ENCODE measurements at regions not wholly inside any gene's neighbourhood (a gene's known extent, or its start where the extent isn't known, plus 50 kb on each side); places are given as distances from the start of the nearest gene placed in this dataset.

GRCh38 chr19:31674503-31675192 is 325.4 kb upstream of the TSHZ3 start:
- TF ChIP-seq CTCF (IDR thresholded peaks at IDR 0.05; ENCODE audit: low read depth, low read length, missing input control) (no peak), JUND (IDR thresholded peaks at IDR 0.05) (no peak), MAX (IDR thresholded peaks at IDR 0.05) (no peak), HNF4A (conservative IDR thresholded peaks at IDR 0.05) (no peak), TAF1 (conservative IDR thresholded peaks at IDR 0.05) (no peak), NR2F2 (IDR thresholded peaks at IDR 0.05) (no peak), SP1 (IDR thresholded peaks at IDR 0.05) (no peak), RXRA (IDR thresholded peaks at IDR 0.05) (no peak), FOXA1 (IDR thresholded peaks at IDR 0.05) (no peak), RAD21 (IDR thresholded peaks at IDR 0.05) (no peak), YY1 (IDR thresholded peaks at IDR 0.05) (no peak), GABPA (IDR thresholded peaks at IDR 0.05 in 1 of 2, conservative IDR thresholded peaks at IDR 0.05 in 1 of 2) (no peak)
- TF ChIP-seq, protein P1, sequence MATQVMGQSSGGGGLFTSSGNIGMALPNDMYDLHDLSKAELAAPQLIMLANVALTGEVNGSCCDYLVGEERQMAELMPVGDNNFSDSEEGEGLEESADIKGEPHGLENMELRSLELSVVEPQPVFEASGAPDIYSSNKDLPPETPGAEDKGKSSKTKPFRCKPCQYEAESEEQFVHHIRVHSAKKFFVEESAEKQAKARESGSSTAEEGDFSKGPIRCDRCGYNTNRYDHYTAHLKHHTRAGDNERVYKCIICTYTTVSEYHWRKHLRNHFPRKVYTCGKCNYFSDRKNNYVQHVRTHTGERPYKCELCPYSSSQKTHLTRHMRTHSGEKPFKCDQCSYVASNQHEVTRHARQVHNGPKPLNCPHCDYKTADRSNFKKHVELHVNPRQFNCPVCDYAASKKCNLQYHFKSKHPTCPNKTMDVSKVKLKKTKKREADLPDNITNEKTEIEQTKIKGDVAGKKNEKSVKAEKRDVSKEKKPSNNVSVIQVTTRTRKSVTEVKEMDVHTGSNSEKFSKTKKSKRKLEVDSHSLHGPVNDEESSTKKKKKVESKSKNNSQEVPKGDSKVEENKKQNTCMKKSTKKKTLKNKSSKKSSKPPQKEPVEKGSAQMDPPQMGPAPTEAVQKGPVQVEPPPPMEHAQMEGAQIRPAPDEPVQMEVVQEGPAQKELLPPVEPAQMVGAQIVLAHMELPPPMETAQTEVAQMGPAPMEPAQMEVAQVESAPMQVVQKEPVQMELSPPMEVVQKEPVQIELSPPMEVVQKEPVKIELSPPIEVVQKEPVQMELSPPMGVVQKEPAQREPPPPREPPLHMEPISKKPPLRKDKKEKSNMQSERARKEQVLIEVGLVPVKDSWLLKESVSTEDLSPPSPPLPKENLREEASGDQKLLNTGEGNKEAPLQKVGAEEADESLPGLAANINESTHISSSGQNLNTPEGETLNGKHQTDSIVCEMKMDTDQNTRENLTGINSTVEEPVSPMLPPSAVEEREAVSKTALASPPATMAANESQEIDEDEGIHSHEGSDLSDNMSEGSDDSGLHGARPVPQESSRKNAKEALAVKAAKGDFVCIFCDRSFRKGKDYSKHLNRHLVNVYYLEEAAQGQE (IDR thresholded peaks at IDR 0.05), result no peak
- TF ChIP-seq, protein P2, sequence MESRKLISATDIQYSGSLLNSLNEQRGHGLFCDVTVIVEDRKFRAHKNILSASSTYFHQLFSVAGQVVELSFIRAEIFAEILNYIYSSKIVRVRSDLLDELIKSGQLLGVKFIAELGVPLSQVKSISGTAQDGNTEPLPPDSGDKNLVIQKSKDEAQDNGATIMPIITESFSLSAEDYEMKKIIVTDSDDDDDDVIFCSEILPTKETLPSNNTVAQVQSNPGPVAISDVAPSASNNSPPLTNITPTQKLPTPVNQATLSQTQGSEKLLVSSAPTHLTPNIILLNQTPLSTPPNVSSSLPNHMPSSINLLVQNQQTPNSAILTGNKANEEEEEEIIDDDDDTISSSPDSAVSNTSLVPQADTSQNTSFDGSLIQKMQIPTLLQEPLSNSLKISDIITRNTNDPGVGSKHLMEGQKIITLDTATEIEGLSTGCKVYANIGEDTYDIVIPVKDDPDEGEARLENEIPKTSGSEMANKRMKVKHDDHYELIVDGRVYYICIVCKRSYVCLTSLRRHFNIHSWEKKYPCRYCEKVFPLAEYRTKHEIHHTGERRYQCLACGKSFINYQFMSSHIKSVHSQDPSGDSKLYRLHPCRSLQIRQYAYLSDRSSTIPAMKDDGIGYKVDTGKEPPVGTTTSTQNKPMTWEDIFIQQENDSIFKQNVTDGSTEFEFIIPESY (IDR thresholded peaks at IDR 0.05), result no peak
